Right lobe of liver (tissue), 6 donors: ENCODE measurements at regions not wholly inside any gene's neighbourhood (a gene's known extent, or its start where the extent isn't known, plus 50 kb on each side); places are given as distances from the start of the nearest gene placed in this dataset.

Experiments
- ATAC-seq, 4 donors: fragments of 200-7000 bp; cut with Tn5 transposase; one replicate each; pipeline ENCODE4 v1.9.1; 2020; ENCODE audit warnings: mild to moderate bottlenecking in 4 of 4, moderate library complexity in 4 of 4
- DNase-seq, 3 donors: peaks; one replicate each; pipeline ENCODE4 v3.0.0-alpha.2; 2020
- H3K27ac ChIP-seq, 3 donors: fragments of 200-600 bp; one replicate each; pipeline ENCODE4 v1.8.0; 2022
- H3K27me3 ChIP-seq, 2 donors: fragments of 200-600 bp; one replicate each; pipeline ENCODE4 v1.8.0; 2022
- H3K36me3 ChIP-seq, 4 donors: fragments of 200-600 bp; sonication (generic) in 1 of 4; one replicate each; pipeline versions ENCODE4 v1.5.1 to v1.8.0; 2017 to 2022; ENCODE audit warnings: control low read depth in 1 of 4
- H3K4me1 ChIP-seq, 4 donors: fragments of 200-600 bp; sonication (generic) in 1 of 4; one replicate each; pipeline versions ENCODE4 v1.5.1 to v1.8.0; 2017 to 2022; ENCODE audit warnings: control low read depth in 1 of 4
- H3K4me3 ChIP-seq, 3 donors: fragments of 200-600 bp; one replicate each; pipeline ENCODE4 v1.8.0; 2022
- H3K9me3 ChIP-seq, 4 donors: fragments of 200-600 bp; sonication (generic) in 1 of 4; one replicate each; pipeline versions ENCODE4 v1.5.1 to v1.8.0; 2017 to 2022; ENCODE audit warnings: control low read depth in 1 of 4
- POLR2A ChIP-seq: fragments of 450-650 bp; IDR thresholded peaks from one replicate; pipeline ENCODE4 v1.6.1; 2017; ENCODE audit warnings: antibody characterized with exemption, mild to moderate bottlenecking
- WGBS: methylation state at CpG from one replicate; pipeline ENCODE4 v1.1.6; 2018; ENCODE audit warnings: low coverage, low lambda C conversion rate; ENCODE audit not compliant: insufficient coverage; ENCODE audit errors: missing lambda C conversion rate; 5-methylcytosine and 5-hydroxymethylcytosine counted together
- intact Hi-C, 2 donors: fragments of 100-400 bp; cut with DNase I; formaldehyde crosslinking; loops; one replicate each; pipeline versions ENCODE4 v1.11.2 to v1.14.1; 2022
- TF ChIP-seq, protein P1 (sequence below), 4 donors: fragments of 200-600 bp in 3 of 4; fragments of 450-650 bp in 1 of 4; IDR thresholded peaks; one replicate each; pipeline versions ENCODE4 v1.5.1 to v1.8.0; 2016 to 2022; ENCODE audit warnings: antibody characterized with exemption in 4 of 4, mild to moderate bottlenecking in 2 of 4
- donor health status: DM: no; HTN: yes; CAD: no.
- donor health status: DM: no; HTN: no; CAD: no.
- donor health status: DM: no; HTN: no; CAD: no.
- donor health status: DM: no; HTN: yes; CAD: no.
- donor health status: DM: no; HTN: yes; CAD: no.

DNA sequence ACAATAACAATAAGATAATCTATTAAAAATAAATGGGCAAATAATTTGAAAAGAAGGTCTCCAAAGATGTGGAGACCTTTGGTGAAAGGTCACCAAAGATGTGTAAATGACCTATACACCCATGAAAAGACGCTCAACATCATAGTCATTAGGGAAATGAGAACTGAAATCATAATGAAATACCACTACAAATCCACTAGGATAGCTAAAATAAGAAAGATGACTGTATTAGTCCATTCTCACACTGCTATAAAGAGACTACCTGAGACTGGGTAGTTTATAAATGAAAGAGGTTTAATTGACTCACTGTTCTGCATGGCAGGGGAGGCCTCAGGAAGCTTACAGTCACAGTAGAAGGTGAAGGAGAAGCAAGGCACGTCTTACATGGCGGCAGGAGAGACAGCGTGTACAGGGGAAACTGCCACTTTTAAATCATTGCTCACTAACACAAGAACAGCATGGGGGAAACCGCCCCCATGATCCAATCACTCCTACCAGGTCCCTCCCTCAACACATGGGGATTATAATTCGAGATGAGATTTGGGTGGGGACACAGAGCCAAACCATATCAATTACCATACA, 339.6 kb downstream of the ENC1 start:
- Histone ChIP-seq H3K4me3 (no peak overlapping the region), H3K4me1 (no peaks in the 10 kb centered on the region), H3K27ac (no peak overlapping the region), H3K36me3 (no peaks in the 10 kb centered on the region), H3K9me3 (no peaks in the 10 kb centered on the region), H3K27me3 (peaks cover 0 to 4% of the 10 kb centered on the region in 2 donors)
- 88% methylated on average over 5 of the region's 6 CpGs for WGBS
- intact Hi-C loops, result no loop called here
- no peak for ATAC-seq
- DNase-seq, result no peak
- TF ChIP-seq, protein P1, sequence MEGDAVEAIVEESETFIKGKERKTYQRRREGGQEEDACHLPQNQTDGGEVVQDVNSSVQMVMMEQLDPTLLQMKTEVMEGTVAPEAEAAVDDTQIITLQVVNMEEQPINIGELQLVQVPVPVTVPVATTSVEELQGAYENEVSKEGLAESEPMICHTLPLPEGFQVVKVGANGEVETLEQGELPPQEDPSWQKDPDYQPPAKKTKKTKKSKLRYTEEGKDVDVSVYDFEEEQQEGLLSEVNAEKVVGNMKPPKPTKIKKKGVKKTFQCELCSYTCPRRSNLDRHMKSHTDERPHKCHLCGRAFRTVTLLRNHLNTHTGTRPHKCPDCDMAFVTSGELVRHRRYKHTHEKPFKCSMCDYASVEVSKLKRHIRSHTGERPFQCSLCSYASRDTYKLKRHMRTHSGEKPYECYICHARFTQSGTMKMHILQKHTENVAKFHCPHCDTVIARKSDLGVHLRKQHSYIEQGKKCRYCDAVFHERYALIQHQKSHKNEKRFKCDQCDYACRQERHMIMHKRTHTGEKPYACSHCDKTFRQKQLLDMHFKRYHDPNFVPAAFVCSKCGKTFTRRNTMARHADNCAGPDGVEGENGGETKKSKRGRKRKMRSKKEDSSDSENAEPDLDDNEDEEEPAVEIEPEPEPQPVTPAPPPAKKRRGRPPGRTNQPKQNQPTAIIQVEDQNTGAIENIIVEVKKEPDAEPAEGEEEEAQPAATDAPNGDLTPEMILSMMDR (IDR thresholded peaks at IDR 0.05), result no peak
- TF ChIP-seq POLR2A, result no peak

GRCh38 chr5:74299833-74300232, 340.7 kb downstream of the ENC1 start:
- DNase-seq (no peak), ATAC-seq (no peak)
- Histone ChIP-seq H3K4me3 (no peak overlapping the region), H3K27ac (no peak overlapping the region), H3K36me3 (no peaks in the 10 kb centered on the region), H3K27me3 (peaks cover 0 to 4% of the 10 kb centered on the region in 2 donors), H3K4me1 (no peaks in the 10 kb centered on the region), H3K9me3 (no peaks in the 10 kb centered on the region)
- intact Hi-C loops, result no loop called here
- 68% methylated on average over 2 of the region's 2 CpGs for WGBS
- no peak for TF ChIP-seq POLR2A
- TF ChIP-seq, protein P1 (IDR thresholded peaks at IDR 0.05), result no peak

DNA sequence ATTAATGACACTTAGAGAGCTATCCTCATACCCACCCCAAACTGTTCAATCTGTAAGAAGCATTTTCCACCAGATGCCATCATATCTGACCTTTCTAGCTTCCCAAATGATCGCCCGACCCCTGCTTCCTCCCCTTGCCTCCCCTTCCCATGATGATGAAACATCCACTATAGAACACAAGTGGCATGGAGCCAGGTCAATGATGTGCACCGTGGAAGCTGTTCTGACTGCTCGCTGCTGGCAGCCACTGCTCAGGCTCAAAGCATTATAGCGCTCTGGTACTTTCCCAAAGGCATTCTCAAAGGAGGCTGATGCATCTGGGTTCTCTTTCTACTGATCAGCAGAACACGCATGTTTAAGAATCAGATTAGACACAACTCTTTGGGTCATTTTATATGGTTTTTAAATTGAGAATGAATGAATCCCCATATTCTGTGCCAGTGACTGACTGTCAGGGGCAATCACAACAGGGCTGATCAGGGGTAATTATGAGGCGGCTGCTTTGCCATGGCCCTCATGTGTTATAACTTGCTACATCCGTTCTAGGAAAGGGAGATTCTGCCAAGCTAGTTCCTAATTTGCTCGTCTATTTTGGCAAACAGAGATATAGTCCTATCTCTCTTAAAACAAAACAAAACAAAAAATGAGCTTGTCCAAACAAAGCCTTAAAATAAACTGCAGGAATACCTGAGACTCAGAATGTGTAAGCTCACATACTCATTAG, 343.7 kb downstream of the ENC1 start:
- H3K4me1 ChIP-seq, result no peaks in the 10 kb centered on the region

DNA sequence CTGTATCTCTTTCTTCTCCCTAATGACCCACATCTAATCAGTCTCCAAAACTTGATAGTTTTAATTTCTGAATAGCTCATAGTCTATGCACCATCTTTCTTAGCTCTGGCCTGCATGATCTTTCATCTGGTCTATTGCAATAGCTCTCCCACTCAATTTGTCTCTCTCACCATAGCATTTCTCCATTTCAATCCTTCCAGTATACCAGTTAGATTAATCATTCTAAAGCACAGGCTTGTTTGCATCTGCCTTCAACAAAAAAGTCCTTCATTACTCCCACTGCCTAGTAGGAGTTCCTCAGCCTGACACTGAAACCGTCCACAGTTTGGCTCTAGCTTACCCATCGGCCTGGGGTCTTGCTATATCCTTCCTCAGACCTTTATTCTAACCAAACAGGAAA, 344.9 kb downstream of the ENC1 start:
- Histone ChIP-seq H3K27ac (no peak overlapping the region), H3K4me1 (no peaks in the 10 kb centered on the region), H3K36me3 (no peaks in the 10 kb centered on the region), H3K4me3 (no peak overlapping the region), H3K27me3 (peaks cover 0 to 4% of the 10 kb centered on the region in 2 donors), H3K9me3 (no peaks in the 10 kb centered on the region)
- 90% methylated on average over 2 of the region's 2 CpGs for WGBS
- no peak for ATAC-seq
- DNase-seq, result no peak
- intact Hi-C loops, result no loop called here
- no peak for TF ChIP-seq POLR2A
- TF ChIP-seq, protein P1 (IDR thresholded peaks at IDR 0.05), result no peak

More for the DNA sequence above, 343.7 kb downstream of the ENC1 start:
- 33% methylated on average over 7 of the region's 9 CpGs for WGBS
- TF ChIP-seq, protein P1 (IDR thresholded peaks at IDR 0.05), result no peak
- no peak for TF ChIP-seq POLR2A
- H3K9me3 ChIP-seq, result no peaks in the 10 kb centered on the region
- ATAC-seq (peak in 2 of 4 donors; percentile 34 to 39), DNase-seq (no peak)
- intact Hi-C loops, result no loop called here
- peaks cover 0 to 4% of the 10 kb centered on the region in 2 donors for H3K27me3 ChIP-seq
- H3K27ac ChIP-seq, result no peak overlapping the region
- no peak overlapping the region for H3K4me3 ChIP-seq
- no peaks in the 10 kb centered on the region for H3K36me3 ChIP-seq
